HepG2 (cell line): ENCODE measurements at regions not wholly inside any gene's neighbourhood (a gene's known extent, or its start where the extent isn't known, plus 50 kb on each side); places are given as distances from the start of the nearest gene placed in this dataset.

ENCODE experiments used
- BORCS8-MEF2B ChIP-seq: sonication (generic); formaldehyde crosslinking; IDR thresholded peaks from 2 replicates; pipeline ENCODE4 v1.8.0; 2022; ENCODE audit warnings: mild to moderate bottlenecking, missing genetic modification reagents
- FOXM1 ChIP-seq: sonication (generic); formaldehyde crosslinking; IDR thresholded peaks from 2 replicates; pipeline ENCODE4 v1.5.0; 2020; ENCODE audit warnings: missing genetic modification reagents
- MTA3 ChIP-seq: sonication (generic); formaldehyde crosslinking; IDR thresholded peaks from 2 replicates; pipeline ENCODE4 v1.4.0; 2020; ENCODE audit warnings: missing genetic modification reagents
- POLR2A ChIP-seq, 2 experiments: IDR thresholded peaks; 2 replicates each; pipeline ENCODE4 v1.6.1; 2011; ENCODE audit warnings: low read depth in 2 of 2, low read length in 2 of 2, mild to moderate bottlenecking in 1 of 2, moderate library complexity in 1 of 2; ENCODE audit not compliant: insufficient read depth in 1 of 2
- ZNF121 ChIP-seq: sonication (generic); formaldehyde crosslinking; IDR thresholded peaks from 2 replicates; pipeline ENCODE4 v1.5.0; 2020; ENCODE audit warnings: mild to moderate bottlenecking, missing genetic modification reagents
- ZNF431 ChIP-seq: sonication (generic); formaldehyde crosslinking; IDR thresholded peaks from 2 replicates; pipeline ENCODE4 v1.9.0; 2022; ENCODE audit warnings: missing genetic modification reagents, low read depth, mild to moderate bottlenecking, borderline replicate concordance
- ZNF619 ChIP-seq: sonication (generic); formaldehyde crosslinking; IDR thresholded peaks from 2 replicates; pipeline ENCODE4 v1.4.0; 2020; ENCODE audit warnings: mild to moderate bottlenecking, missing genetic modification reagents
- TF ChIP-seq, protein P1 (sequence below), 2 experiments: sonication (generic) in 1 of 2; formaldehyde crosslinking in 1 of 2; IDR thresholded peaks; 2 replicates each; pipeline versions ENCODE4 v1.6.1 to v1.9.0; 2014 to 2022; ENCODE audit warnings: antibody characterized with exemption in 1 of 2, borderline replicate concordance in 1 of 2, inconsistent platforms in 1 of 2, low read depth in 1 of 2, missing genetic modification reagents in 1 of 2
- TF ChIP-seq, protein P2 (sequence below): IDR thresholded peaks from 2 replicates; pipeline ENCODE4 v1.6.1; 2012; ENCODE audit warnings: inconsistent platforms
- TF ChIP-seq, protein P3 (sequence below), 2 experiments: IDR thresholded peaks; 2 replicates each; pipeline ENCODE4 v1.6.1; 2011 to 2012; ENCODE audit warnings: low read length in 2 of 2, borderline replicate concordance in 1 of 2, low read depth in 1 of 2, mild to moderate bottlenecking in 1 of 2, moderate library complexity in 1 of 2
- TF ChIP-seq, protein P4 (sequence below): sonication (generic); formaldehyde crosslinking; IDR thresholded peaks from 2 replicates; pipeline ENCODE4 v1.4.0; 2020; ENCODE audit warnings: missing genetic modification reagents
- TF ChIP-seq, protein P5 (sequence below): sonication (generic); formaldehyde crosslinking; IDR thresholded peaks from 2 replicates; pipeline ENCODE4 v1.5.0; 2020; ENCODE audit warnings: mild to moderate bottlenecking, missing genetic modification reagents, moderate library complexity

DNA sequence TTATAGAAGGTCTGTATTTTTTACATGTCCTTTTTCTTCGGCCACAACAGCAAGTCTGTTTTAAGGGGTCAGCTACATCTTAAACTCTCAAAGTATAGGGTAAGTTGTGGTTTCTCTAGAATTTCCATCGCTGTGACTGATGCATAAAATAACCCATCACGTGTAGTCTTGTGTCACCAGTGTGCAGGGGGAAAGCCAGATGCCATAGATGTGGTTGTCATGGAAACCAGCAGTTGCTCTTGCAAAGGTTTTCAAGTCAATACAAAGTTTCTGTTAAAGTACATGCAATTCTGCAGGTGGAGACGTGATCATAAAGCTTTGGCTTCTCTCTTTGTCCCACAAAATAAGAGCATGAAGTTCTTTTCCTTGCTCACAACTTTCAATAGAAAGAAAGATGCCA, 210.3 kb upstream of the ONECUT1 start:
- TF ChIP-seq, protein P1, sequence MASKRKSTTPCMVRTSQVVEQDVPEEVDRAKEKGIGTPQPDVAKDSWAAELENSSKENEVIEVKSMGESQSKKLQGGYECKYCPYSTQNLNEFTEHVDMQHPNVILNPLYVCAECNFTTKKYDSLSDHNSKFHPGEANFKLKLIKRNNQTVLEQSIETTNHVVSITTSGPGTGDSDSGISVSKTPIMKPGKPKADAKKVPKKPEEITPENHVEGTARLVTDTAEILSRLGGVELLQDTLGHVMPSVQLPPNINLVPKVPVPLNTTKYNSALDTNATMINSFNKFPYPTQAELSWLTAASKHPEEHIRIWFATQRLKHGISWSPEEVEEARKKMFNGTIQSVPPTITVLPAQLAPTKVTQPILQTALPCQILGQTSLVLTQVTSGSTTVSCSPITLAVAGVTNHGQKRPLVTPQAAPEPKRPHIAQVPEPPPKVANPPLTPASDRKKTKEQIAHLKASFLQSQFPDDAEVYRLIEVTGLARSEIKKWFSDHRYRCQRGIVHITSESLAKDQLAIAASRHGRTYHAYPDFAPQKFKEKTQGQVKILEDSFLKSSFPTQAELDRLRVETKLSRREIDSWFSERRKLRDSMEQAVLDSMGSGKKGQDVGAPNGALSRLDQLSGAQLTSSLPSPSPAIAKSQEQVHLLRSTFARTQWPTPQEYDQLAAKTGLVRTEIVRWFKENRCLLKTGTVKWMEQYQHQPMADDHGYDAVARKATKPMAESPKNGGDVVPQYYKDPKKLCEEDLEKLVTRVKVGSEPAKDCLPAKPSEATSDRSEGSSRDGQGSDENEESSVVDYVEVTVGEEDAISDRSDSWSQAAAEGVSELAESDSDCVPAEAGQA (IDR thresholded peaks at IDR 0.05; ENCODE audit: low read depth) = no peak
- TF ChIP-seq, protein P1 (CRISPR knock-in tag; IDR thresholded peaks at IDR 0.05; ENCODE audit: borderline replicate concordance) = no peak
- no peak for TF ChIP-seq ZNF619 (CRISPR knock-in tag)
- TF ChIP-seq BORCS8-MEF2B (CRISPR knock-in tag) = no peak
- no peak for TF ChIP-seq FOXM1
- TF ChIP-seq, protein P2, sequence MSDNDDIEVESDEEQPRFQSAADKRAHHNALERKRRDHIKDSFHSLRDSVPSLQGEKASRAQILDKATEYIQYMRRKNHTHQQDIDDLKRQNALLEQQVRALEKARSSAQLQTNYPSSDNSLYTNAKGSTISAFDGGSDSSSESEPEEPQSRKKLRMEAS = no peak
- TF ChIP-seq, protein P3, sequence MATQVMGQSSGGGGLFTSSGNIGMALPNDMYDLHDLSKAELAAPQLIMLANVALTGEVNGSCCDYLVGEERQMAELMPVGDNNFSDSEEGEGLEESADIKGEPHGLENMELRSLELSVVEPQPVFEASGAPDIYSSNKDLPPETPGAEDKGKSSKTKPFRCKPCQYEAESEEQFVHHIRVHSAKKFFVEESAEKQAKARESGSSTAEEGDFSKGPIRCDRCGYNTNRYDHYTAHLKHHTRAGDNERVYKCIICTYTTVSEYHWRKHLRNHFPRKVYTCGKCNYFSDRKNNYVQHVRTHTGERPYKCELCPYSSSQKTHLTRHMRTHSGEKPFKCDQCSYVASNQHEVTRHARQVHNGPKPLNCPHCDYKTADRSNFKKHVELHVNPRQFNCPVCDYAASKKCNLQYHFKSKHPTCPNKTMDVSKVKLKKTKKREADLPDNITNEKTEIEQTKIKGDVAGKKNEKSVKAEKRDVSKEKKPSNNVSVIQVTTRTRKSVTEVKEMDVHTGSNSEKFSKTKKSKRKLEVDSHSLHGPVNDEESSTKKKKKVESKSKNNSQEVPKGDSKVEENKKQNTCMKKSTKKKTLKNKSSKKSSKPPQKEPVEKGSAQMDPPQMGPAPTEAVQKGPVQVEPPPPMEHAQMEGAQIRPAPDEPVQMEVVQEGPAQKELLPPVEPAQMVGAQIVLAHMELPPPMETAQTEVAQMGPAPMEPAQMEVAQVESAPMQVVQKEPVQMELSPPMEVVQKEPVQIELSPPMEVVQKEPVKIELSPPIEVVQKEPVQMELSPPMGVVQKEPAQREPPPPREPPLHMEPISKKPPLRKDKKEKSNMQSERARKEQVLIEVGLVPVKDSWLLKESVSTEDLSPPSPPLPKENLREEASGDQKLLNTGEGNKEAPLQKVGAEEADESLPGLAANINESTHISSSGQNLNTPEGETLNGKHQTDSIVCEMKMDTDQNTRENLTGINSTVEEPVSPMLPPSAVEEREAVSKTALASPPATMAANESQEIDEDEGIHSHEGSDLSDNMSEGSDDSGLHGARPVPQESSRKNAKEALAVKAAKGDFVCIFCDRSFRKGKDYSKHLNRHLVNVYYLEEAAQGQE (IDR thresholded peaks at IDR 0.05; ENCODE audit: borderline replicate concordance in 1 of 2, low read depth in 1 of 2, low read length in 2 of 2) = no peak
- TF ChIP-seq MTA3 = no peak
- TF ChIP-seq ZNF431 (CRISPR knock-in tag) = no peak
- TF ChIP-seq, protein P4, sequence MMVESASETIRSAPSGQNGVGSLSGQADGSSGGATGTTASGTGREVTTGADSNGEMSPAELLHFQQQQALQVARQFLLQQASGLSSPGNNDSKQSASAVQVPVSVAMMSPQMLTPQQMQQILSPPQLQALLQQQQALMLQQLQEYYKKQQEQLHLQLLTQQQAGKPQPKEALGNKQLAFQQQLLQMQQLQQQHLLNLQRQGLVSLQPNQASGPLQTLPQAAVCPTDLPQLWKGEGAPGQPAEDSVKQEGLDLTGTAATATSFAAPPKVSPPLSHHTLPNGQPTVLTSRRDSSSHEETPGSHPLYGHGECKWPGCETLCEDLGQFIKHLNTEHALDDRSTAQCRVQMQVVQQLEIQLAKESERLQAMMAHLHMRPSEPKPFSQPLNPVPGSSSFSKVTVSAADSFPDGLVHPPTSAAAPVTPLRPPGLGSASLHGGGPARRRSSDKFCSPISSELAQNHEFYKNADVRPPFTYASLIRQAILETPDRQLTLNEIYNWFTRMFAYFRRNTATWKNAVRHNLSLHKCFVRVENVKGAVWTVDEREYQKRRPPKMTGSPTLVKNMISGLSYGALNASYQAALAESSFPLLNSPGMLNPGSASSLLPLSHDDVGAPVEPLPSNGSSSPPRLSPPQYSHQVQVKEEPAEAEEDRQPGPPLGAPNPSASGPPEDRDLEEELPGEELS (CRISPR knock-in tag) = no peak
- no peak for TF ChIP-seq POLR2A (IDR thresholded peaks at IDR 0.05; ENCODE audit: insufficient read depth in 1 of 2, low read depth in 2 of 2, low read length in 2 of 2)
- no peak for TF ChIP-seq ZNF121
- TF ChIP-seq, protein P5, sequence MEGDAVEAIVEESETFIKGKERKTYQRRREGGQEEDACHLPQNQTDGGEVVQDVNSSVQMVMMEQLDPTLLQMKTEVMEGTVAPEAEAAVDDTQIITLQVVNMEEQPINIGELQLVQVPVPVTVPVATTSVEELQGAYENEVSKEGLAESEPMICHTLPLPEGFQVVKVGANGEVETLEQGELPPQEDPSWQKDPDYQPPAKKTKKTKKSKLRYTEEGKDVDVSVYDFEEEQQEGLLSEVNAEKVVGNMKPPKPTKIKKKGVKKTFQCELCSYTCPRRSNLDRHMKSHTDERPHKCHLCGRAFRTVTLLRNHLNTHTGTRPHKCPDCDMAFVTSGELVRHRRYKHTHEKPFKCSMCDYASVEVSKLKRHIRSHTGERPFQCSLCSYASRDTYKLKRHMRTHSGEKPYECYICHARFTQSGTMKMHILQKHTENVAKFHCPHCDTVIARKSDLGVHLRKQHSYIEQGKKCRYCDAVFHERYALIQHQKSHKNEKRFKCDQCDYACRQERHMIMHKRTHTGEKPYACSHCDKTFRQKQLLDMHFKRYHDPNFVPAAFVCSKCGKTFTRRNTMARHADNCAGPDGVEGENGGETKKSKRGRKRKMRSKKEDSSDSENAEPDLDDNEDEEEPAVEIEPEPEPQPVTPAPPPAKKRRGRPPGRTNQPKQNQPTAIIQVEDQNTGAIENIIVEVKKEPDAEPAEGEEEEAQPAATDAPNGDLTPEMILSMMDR (CRISPR knock-in tag) = no peak
